Stimulated activated CD8-positive, alpha-beta memory T cell treated with anti-CD3 and anti-CD28 coated beads, Interleukin-2, amount 100 ng/mL, for 48 hours (primary cell): ENCODE measurements at regions not wholly inside any gene's neighbourhood (a gene's known extent, or its start where the extent isn't known, plus 50 kb on each side); places are given as distances from the start of the nearest gene placed in this dataset.
"Not testable (repeated sequence)": the region's sequence is repeated elsewhere in the genome, so short reads cannot be mapped to it uniquely, and the experiment has no call there.

Experiments used
- DNase-seq, 2 donors: peaks; one replicate each; pipeline ENCODE4 v3.0.0-alpha.2; 2020; ENCODE audit warnings: low read depth in 2 of 2

DNA sequence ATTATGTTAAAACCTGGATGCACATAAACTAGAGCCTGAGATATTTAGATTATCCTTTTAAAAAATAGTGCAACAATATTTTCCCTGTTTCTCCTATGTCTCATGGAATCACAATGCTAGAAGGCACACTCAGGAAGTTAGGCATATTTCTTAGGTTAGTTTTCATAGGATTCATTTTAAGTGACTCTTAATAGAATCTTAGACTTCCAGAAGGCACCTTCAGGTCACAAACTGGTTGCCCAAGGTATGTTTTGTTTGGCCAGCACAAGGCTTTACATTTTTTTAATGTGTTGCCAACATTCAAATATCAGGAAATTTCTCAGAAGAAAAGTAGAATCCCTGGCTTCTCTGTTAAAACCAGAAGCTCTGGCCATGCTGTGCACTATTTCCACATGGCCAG lies 129.3 kb downstream of the LNPK start:
- DNase-seq, result no peak

DNA sequence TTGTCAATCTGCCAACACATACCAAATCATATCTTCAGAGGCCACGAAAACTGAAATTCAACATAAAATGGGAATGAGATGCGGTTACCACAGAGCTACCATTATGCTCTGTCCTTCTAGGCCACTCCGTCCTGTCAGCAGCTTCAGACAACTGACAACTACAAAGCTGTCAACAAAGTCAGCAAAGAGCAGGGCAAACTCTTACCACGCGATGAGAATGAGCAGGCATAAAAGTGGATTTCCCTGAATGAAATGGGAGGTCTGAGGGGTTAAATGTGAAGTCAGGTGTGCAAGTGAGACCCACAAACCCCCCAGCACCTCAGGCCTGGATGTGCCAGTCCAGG lies 130.1 kb downstream of the LNPK start:
- DNase-seq, result no peak

DNA sequence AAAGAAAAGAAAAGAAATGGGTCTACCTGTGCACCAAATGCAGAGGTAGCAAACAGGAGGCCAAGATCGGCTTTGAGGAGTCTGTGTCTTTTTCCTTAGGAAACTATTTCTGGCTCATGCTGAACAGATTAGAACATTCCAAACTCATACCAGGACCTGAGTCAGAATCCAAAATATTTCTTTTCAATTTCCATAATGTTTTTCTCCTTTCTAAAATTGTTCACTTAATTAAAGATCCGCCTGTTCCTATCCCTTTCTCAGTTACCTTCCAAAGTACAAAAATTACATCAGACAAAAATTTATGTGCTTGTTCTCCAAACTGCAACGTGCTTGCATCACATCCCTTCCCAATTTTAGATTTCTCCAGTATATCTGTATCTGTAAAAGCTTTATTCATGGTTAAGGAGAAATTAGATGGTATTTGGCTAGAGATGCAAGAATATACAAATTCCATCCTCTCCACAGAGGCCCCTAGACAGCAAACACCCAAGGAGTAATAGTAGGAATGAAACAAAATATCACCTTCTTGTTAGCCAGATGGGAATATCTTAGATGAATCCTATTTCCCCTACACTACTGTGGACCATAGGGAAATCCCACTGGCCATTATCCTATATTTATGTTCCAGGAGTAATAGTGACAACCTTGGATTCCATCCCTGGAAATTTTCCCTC lies 130.6 kb downstream of the LNPK start:
- DNase-seq, result no peak

DNA sequence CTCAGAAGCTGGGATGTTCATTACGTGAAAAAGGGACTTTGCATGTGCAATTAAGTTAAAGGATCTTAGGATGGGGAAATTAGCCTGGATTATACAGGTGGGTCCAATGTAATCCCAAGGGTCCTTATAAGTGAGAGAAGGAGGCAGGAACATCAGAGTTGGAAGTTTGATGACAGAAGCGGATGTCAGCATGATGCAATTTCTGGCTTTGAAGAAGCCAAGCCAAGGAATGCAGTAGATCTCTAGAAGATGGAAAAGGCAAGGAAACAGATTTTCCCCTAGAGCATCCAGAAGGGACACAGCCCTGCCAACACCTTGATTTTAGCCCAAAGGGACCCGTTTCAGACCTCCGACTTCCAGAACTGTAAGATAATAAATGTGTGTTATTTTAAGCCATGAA lies 136.4 kb downstream of the LNPK start:
- DNase-seq, result no peak

DNA sequence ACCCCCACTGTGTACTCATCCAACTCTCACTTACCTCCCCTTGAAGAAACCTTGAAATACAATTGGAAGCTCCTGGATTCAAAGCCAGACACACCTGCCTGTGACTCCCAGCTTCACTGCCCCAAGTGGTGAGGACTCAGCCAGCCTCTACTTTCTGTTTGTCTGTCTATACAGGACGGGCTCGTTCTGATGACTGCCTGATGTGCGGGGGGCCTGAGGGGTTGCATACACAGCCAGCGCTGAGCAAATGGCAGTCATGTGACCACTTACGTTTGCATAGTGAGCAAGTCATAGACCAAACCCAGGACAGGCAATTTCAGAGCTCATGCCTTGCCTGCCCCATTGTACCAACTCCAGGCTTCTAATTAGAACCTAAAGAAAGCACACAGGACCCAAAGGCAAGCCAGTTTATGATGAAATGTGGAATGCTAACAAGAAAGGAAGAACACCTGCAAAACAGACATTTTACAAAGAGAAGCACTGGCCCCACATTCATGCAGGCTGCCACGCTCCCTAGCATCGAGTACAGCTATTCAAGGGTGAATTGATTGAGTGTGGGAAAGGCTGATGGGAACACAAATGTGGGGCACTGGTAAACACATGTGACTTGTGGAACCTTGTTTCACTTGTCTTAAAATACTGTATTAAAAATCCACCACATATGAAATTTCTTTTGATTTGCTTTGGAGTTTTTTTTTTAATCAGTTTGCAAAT lies 137.8 kb downstream of the LNPK start:
- DNase-seq, result no peak

DNA sequence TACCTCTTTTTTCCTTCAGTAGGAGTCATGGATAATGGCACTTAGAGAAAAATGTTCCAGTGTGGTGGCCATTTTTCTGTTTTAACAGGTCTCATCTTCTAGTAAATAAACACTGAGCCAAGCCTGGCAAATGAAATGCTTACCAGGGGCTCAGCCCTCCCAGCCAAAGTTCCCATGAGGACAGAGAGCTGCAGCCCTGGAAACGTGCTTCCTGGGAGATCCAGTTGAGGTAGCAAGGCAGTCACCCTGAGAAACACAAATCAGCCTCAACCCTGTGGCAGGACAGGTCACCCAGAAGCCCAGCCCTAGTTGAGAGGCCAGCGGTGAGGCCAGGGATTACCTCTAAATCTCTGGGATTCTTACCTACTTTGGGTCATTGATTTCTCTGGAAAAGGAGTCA lies 140.1 kb downstream of the LNPK start:
- DNase-seq, result no peak

DNA sequence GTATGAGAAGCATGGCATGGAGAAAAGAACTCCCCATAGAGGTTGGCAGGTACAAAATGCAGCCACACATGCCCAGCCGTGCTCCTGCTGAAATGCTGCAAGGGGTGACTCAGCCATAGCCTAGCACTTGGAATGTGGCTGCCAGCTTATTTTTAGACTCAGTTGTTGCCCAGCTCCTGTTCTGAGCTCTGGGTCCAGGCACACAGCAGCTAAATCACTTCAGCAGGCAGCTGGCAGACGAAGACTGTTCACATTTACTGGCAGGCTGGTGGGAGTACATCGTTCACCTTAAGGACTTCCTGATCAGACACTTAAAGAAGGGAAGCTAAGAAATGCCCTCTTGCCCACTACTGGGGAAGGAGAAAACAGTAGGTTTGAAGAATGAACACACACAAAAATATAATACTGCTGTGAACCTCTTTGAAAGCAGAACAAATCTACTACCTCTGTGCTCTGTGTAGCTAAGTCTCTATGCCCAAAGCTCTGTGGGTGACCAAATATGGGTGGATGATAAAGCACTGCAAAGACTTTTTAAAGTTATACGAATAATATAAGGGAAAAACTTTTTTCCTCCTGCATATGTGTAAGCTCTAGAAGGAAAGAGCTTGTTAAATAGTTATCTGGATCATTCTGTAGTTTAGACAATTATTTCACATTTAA lies 146.1 kb downstream of the LNPK start:
- DNase-seq, result no peak

DNA sequence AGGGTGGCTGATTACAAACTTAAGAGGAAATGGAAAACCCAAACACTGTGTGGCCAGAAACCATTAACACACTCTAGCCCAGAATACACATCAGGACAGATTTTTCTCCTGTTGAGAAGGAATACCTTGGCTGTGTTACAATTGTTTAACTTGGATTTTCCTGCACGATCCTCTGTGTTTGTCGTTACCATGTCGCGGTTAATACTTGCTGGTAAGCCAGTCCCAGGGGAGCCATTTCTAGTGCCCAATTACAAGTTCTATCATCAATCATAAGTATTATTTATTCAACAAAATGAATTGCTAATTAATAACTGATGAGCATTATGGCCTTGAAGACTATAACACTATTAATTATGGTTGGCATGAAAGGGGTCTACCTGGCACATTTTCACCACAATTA lies 146.8 kb downstream of the LNPK start:
- no peak for DNase-seq

DNA sequence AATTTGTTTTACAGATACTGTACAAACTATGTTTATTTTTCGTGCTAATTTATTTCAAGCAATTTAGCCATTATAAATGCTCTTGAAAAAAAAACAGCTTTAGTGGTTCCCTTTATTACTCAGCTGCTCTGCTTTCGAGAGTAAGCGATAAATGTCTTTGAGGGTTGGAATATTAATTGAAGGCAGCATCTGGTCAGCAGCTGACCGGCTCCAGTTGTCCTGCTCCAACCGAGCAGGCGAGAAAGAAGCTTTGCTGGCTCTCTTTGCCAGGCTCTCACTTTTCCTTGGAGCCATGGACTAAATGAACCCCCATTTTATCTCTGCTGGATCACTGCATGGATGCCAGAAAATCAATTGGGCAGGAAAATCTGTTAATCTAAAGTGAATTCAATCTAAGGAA lies 147.4 kb downstream of the LNPK start:
- DNase-seq, result no peak

DNA sequence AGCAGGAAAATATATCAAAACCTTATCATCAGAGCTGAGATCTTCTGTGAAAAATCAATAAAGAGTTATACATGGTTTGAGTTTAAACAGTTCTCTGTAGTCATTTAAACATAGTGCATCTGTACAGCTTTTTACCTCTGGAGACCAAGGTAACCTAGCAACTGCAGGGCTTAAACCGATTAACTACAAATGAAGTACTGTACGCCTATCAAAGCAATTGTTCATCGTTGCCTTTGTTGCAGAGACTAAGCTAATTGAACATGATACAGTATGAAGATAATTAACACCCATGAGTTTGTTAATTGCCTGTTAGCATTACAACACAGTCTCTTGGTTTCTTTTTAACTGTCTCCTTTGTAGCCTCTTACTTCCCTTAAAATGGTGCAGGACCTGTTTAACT lies 147.9 kb downstream of the LNPK start:
- no peak for DNase-seq

DNA sequence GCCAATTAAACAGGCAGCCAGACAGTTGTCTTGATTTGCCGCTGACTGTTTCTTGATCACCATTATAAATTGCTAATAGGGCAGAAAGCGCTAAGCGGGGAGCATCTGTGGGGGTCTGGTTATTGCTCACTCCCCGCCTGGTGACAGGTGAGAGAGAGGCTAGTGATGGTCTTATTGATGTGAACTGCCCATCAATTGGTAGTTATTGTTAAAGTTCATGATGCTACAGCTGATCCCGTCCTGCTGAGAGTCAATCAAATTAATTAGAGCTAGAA lies 148.5 kb downstream of the LNPK start:
- no peak for DNase-seq

DNA sequence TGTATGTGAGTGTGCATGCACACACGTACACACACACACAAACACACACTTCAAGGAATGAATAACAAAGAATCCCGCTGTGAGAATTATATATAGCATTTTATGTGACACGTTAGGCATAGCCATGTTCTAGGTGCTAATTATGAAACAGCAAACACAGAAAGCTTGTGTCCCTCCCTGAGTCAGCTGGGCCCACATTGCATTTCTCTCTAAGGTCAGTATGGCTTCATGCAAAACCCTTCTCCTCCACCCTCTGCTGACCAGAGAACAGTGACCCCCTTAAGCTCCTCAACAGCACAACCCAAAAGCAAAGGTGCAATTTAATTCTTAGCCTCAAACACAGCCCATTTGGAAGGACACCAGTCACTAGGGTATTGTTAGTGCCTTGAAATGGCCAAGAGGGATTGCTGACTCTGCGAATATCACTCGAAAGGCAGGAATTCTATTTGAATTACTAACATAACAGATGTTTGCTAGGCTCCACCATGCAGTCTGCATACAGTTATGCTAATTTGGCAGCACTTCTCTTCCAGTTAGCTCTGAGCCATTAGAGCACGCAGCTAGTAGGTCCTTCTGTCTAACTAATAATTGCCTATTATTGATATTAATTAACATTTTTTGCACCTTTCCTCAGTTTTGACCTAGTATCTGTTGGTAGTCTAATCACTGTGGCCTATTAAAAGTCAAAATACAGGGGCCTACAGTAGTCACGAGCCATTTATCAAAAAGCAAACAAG lies 149.0 kb downstream of the LNPK start:
- DNase-seq, result no peak

DNA sequence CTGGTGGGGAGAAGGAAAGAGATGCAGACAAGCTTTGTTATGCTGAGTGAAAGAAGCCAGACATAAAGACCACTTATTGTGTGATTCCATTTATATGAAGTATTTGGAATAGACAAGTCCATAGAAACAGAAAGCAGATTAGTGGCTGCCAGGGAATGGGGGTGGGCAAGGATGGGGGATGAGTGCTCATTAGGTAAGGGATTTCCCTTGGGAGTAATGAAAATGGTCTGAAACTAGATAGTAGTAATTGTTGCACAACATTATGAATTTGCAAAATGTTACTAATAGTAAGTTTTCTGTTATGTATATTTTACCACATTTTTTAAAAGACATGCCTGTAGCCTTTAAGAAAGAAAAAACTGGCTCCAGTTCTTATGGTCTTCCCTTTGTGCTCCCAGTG lies 154.9 kb downstream of the LNPK start:
- DNase-seq, result no peak

DNA sequence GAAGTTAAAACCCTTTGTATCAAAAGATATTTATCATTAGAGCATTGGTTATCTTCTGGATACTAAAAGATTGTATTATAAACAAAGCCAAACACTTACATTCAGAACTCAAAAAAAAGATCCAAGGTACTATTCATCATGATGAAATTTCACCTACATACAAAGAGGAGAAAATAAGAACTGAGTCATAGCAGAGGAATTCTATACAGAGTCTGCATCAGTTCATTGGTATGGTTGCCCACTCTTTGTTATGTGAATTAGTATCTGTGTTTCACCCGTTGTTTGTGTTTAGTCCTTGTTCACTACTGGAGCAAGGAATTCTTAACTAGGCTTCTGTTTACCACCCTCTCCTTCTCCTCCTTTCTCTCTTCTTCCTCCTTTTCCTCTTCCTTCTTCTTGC lies 157.9 kb downstream of the LNPK start:
- no peak for DNase-seq

DNA sequence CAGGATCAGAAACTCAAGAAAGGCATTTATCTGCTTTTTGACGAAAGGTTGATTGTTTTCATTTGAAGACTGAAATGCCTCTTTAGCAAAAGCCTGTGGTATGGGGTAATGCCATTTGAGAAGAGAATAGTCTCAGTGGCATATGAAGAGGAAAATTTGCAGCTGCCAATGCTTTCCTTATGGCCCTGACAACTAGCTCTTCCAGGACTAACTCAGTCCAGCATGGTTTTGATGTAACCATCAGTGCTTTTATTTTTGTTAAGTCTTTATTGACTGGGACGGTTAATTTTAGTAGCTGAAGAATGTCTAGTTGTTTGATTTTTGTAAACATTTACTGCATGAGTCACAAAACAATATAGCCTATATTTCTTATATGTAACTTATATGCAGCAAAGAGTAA lies 158.4 kb downstream of the LNPK start:
- no peak for DNase-seq

DNA sequence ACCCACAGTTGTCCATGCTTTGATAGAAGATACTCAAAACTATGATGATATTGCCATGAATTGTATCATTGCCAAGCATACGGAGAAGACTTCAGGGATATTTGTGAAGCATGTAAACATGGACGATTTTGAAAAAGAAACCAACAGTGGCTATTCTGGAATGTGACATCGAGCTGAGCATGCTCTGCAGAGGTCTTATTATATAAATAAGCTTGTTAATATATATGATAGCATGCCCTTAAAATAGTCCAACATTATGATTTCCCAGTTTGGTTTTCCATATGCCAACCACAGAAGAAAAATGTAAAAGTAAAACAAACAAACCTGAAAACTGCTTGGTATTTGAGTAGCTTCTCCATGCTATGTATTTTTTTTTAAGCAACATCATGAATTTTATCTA lies 159.1 kb downstream of the LNPK start:
- no peak for DNase-seq

DNA sequence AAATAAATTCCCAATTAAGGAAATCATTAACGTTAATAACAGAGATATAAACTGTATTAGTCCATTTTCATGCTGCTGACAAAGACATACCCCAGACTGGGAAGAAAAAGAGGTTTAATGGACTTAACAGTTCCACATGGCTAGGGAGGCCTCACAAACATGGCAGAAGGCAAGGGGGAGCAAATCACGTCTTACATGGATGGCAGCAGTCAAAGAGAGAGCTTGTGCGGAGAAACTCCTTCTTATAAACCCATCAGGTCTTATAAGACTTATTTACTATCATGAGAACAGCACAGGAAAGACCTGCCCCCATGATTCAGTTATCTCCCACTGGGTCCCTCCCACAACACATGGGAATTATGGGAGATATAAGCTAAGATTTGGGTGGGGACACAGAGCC lies 161.3 kb downstream of the LNPK start:
- DNase-seq, result not testable (repeated sequence)

DNA sequence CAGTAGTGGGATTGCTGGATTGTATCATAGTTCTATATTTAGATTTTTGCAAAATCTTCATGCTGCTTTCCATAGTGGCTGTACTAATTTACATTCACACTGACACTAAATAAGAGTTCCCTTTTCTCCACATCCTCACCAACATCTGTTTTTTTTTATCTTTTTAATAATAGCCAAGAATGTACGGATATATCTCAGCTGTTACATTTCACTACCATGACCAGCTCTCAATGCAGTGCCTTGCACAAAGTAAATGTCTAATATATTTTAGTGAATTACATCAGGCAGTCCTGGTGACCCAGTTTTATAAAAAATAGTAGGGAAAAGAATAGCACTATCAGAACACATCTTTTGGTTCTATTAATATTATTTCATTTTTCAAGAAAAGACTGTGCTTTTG lies 161.8 kb downstream of the LNPK start:
- DNase-seq, result no peak

DNA sequence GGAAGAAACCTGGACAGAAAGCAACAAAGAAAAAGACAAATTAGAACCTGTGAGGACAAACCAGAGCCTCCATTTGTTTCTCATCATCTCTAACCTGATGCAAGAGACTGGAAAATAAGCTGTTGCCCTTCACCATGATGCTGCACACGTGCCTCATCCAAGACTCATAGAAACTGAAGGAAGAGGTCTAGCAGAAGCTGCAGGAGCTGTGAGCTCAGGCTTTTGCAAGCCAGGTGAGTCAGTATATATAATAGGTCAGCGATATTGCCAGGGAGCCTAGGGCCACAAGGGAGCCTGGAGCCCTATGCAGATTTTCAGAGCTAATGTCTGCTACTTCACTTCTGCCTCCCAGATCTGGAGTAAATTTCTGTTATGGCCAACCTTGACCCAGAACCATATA lies 163.1 kb downstream of the LNPK start:
- no peak for DNase-seq

DNA sequence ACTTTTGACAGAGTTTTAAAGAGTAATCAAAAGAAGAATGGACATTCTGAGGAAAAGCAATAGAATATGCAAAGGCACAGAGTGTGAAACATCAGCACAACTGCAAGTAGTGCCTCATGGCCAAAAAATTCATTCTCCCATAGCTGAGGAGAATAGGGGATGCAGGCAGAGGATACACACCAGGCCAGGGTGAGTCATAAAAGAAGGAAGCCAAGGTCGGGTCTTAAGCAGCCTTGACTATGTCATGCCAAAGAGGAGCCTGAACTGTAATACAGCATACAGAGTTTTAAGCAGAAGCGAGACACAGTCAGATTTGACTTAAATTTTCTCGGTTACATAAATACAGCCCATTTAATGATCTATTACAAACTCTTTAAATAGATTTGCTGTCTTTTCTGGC lies 165.0 kb downstream of the LNPK start:
- DNase-seq, result no peak

DNA sequence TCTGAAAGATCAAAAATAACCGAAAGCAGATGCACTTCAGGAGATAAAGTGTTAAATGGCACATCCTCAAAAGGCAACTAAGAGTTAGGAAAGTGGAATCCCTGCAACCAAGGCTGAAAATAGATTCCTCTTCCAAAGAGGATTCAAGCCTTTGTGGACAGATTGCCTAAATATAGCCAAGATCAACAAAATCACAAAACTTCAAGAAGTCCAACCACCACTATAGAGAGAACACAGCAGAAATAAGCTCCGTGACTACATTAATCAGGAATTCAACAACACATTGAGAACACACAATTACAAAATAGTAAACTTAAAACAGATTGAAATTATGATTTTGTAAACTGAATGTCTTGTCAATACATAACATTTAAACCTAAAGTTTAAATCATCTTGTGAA lies 165.7 kb downstream of the LNPK start:
- DNase-seq, result no peak

DNA sequence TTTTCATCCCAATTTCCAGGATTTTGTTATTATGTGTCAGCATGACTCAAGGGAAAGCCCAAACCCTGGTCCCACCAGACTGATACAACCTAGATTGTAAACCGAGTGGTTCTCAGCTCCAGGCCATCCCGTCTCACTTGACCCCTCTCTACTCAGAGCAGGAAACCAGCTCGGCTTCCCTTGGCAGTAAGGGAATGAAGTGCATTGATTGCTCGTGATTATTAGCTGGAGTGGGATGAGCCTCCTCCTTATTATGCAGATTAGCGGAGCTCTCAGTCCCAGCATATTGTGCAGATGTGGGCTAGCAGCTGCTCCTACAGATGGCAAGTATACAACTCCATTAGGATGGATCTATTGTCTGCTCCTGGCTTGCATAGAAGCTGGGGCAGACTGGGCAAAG lies 167.6 kb downstream of the LNPK start:
- no peak for DNase-seq

DNA sequence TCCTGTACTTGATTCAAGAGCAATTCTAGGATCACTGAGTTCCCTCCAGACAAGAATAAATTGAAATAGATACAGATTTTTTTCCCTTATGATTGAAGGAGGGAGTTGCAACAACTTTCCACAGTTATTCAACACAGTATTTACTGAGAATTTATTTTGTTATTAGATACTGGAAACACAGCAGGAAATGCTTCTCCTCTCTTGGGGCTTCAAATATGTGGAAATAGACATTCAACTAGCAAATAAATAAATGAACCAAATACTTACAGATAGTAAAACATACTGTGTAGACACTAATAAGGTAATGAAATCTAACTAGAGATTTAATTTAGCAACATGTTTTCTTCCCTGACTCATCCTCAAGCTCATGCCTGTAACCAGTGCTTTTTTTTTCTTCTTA lies 169.2 kb downstream of the LNPK start:
- no peak for DNase-seq
